HG03558 (cell line): ENCODE measurements at regions not wholly inside any gene's neighbourhood (a gene's known extent, or its start where the extent isn't known, plus 50 kb on each side); places are given as distances from the start of the nearest gene placed in this dataset.
"Not testable (repeated sequence)": the region's sequence is repeated elsewhere in the genome, so short reads cannot be mapped to it uniquely, and the experiment has no call there.

ENCODE experiments used
- ATAC-seq: cut with Tn5 transposase; IDR thresholded peaks from one replicate; pipeline ENCODE4 v1.9.1; 2021; ENCODE audit warnings: moderate number of reproducible peaks; ENCODE audit not compliant: unreplicated experiment; ENCODE audit errors: extremely low read depth

DNA sequence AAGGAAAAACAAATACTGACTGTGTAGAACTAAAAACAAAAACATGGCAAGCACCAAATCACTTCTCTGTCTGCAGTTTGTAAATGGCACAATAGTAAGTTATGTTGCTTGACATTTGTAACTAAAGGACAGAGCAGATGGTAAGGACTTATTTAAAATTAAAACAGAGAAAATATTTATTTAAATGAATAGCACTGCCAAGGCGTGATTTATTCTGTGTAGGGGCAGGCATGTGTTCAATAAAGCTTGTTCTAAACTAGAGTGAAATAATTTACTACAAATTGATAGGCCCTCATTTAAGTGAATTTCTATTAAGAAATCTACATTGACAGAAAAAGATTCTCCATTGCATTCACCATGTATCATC is 231.5 kb downstream of the CYLC2 start:
- ATAC-seq: no peak

DNA sequence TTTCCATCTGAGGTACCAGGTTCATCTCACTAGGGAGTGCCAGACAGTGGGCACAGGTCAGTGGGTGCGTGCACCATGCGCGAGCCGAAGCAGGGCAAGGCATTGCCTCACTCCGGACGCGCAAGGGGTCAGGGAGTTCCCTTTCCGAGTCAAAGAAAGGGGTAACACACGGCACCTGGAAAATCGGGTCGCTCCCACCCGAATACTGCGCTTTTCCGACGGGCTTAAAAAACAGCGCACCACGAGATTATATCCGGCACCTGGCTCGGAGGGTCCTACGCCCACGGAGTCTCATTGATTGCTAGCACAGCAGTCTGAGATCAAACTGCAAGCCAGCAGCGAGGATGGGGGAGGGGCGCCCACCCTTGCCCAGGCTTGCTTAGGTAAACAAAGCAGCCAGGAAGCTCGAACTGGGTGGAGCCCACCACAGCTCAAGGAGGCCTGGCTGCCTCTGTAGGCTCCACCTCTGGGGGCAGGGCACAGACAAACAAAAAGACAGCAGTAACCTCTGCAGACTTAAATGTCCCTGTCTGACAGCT is 242.5 kb downstream of the CYLC2 start:
- ATAC-seq: not testable (repeated sequence)

DNA sequence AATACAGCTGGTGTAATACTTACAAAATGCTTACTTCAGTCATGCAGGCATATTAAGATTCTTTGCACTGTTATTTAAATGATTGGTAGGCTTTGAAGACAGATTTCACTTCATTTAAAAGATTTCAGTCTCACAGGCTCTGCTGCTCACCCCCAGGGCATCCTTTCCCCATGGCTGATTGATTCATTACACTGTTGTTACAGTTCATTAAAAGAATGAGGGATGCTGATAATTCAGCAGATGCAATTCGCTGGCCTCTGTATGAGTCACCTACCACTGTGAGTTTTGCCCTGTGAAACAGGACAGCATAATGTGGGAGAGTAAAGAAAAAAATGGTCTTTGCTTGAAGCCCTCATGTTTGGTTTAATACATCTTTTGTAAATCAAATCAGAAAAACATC is 246.9 kb downstream of the CYLC2 start:
- ATAC-seq: no peak

DNA sequence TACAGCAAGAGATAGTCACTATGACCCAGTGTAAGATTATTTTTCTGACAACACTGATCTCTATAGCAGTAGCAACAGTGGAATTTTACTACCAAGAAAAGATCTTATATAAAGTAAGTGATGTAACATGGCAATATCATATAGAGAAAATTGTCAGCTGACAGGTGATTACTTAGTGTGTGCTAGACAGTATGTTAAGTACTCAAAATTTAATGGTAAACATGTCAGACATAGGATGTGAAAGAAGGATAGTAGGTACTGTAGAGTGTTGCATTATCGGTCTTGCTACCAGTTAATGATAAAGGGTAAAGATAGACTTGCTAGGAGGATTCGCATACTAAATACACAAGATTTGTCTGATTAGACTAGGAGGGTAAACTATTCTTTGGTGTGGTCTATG is 247.4 kb downstream of the CYLC2 start:
- ATAC-seq: no peak

DNA sequence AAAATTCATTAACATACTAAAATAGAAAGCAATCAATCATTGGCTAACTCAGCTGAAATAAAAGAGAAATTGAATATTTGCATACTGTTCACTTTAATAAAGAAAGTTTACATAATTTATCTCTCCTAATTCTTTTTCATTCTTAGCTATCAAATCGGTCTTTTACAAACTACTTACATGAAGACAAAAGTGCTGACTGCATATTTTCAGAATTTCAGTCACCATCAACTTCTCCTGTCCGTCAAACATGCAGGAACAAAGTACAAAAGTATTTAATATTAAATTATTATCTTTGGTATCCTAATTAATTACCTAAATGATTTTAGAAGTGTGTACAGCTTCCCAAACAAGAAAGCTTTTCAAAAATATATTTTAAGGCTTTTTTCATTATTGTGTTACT is 248.4 kb downstream of the CYLC2 start:
- ATAC-seq: no peak

DNA sequence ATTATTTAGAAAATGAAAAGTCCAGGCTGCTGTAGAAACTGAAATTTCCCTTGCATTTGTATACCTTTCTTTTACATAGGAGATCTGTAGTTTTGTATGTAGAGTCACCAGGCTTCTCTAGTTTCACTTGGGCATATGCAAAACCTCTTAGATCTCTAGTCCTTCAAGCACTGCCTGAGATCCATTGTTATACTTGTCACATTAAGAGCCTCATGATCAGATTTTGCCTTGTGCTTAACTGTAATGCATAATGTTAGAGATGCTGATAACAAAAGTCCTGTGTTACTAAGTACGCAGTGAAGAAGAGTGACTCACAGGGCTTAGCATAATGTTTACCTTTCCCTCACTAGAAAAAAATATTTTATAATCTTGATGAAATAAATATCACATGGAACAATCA is 250.2 kb downstream of the CYLC2 start:
- no peak for ATAC-seq

DNA sequence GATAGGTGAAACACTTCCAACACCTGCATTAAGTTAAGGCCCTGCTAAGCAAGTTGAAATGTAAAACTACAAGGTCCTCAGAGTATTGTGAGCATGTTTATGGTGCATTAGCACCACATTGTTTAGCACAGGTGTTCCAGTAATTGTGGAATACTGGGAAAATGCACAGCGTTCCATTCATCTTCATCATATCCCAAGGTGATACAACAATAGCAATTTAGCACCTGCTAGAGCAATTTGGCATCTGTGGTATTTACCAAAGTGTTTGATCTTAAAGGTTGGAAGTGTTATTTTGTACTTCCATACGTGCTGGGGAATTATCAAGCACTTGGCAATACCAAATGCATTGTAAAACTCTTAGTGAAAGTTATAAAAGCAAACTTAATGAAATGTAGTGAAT is 266.8 kb downstream of the CYLC2 start:
- ATAC-seq: no peak

DNA sequence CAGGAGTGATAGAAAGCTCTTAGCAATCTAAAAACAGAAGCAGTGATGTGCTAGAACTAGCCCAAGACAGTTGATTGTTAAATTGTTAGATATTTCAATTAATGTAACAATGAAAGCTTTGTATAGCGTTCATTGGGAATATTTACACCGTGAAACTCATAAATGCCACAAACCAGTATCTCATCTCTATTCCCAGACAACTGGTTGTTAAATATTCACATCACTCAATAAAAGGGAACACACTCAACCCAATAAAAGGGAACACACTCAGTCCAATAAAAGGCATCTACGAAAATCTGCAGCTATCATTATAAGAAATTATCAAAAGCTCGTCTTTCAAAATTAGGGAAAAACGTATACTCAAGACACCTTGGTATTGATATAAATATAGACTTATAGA is 270.9 kb downstream of the CYLC2 start:
- ATAC-seq: no peak

DNA sequence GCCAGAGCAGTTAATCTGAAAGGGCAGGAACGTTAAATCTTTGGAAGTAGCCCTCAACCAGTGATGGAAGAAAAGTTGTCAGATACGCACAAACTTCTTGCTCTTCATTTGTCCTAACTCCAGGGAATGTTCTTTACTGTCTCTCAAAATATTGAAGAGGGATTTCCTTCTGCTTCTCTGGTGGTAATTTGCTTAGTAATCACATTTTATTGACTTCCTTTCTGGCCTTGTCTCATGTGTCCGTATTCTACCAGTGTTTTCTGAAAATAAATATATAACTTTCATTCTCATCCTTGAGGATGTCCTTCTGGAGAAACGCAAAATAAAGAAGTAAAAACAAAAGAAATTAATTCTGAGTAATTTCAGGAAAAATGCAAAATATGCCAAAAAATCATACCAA is 282.1 kb downstream of the CYLC2 start:
- ATAC-seq: no peak

DNA sequence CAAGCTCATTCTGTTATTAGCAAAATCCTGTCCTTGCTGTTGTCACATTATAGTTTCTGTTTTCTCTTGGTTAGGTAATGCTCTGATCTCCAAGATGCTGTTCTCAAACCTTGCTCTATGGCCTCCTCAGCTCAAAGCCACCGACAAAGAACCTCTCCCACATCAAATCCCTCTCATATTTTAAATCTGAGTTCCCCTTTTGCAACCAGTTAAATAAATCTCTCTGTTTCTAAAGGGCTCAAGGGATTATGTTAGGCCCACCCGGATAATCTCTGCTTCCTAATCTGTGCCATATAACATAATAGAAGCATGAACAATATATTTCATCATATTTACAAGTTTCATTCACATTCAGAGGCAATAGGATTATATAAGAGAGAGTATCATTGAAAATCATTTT is 286.0 kb downstream of the CYLC2 start:
- ATAC-seq: no peak

DNA sequence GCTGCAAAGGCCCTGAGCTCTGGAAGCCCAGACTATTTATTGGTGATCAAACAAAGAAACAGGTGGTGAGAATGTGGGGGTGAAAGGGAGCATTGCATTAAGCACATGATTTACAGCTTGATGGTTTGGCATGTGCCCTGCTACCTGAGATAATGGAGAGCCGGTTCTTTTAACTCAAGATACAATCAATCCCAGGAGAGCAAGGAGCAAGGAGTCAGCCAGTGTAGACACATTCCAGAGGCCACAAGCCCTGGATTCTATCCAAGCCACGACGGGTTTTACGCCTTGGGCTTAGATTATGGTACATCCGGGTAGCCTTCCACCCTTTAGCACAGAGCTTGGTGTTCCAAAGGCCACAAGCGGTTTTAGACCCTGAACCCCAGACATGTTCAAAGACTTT is 292.2 kb downstream of the CYLC2 start:
- ATAC-seq: no peak

DNA sequence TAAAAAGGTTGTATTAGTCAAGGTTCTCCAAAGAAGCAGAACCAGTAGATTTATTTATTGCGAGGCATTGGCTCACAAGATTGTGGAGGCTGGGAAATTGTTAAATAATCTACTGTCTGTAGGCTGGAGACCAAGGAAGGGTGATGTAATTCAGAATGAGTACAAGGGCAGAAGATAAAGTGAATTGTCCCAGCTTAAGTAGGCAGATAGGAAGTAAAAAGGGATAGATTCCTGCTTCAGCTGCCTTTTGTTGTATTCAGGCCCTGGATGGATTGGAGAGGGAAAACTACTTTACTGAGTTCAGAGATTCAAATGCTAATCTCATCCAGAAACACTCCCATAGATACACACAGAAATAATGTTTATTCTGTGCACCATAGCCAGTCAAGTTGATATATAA is 301.1 kb downstream of the CYLC2 start:
- ATAC-seq: no peak

DNA sequence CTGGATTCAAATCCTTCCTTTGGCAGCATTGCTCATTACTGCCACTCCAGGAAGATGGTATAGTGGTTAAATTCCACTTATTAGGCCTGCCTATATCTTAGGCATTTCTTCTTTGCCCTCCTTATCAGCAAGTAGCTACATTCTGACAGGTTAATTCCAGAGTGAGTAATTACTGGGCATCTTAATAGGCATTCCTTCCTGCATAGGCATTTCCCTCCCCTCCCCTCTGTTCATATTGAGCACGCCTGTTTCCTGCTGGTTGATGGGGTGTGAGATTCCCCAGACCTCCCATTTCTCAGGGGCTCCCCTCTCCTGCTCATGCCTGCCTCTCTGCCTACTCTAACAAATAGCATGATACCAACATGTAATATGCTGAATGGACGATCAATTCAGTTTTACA is 305.9 kb downstream of the CYLC2 start:
- no peak for ATAC-seq

DNA sequence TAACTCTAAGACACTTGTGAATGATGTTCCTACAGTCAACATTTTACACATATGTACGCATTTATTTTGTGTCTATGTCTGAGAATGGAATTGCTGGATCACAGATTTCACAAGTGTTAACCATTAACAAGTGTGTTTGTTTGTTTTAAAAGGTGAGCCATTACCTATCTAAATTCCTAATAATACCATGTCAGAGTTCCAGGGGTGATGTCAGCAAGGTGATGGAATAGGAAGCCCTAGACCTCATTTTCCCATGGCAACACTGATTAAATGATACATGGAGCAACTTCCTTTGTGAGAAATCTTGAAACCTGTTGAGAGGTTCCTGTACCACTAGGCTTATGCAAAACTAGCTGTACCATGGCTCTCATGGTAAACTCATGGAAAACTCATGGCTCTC is 309.7 kb downstream of the CYLC2 start:
- no peak for ATAC-seq

DNA sequence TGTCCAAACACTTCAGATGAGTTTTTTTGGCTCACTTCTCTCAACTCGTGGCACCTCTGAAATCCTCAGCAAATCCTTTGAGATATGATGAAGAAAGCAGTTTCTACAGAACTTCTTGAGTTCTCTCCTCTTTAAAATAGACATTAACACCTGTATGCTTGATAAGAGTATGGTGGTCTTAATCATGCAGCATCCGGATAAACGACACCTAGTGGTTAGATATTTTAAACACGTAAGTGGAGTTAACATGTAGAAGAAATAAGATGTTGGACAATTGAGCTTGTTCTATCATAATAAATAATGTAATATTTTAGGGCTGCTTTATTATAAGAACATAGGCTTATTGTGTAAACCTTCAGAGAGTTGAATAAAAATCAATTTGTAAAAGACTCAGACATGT is 324.8 kb downstream of the CYLC2 start:
- ATAC-seq: no peak

DNA sequence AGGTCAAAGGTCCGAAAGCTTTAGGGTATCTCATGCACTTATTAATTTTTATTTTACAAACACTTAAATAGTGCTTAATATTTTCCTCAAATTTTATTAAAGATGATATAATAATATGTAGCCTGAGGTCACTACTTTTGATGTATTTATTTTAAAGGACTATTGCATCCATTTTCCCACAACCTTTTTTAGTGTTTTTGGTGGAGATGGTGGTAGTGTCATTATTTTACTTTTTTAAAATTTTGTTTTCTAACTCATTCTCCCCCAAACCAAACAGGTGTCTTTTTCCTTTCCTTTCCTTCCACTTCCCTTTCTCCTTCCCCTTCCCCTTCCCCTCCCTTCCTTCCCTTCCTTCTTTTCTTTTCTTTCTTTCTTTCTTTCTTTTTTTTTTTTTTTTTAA is 328.6 kb downstream of the CYLC2 start:
- ATAC-seq: no peak

DNA sequence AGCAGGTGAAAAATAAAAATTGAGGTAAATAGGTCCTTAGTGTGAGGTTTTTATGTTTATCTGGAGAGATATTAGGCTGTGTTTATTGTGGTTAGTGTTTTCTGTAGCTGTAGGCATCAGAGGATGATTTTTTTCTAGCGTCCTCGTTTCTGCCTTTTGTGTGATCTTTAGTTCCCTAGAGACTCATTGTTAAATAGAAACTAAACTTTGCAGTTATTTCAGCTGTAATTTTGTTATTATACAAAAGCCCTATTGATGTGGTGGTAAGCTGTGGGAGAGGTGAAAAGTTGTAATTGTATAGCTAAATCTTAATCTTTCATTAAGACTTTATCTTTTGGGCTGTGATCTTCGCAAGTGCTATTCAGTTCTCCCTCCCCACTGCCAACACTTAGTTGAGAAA is 340.3 kb downstream of the CYLC2 start:
- ATAC-seq: no peak

DNA sequence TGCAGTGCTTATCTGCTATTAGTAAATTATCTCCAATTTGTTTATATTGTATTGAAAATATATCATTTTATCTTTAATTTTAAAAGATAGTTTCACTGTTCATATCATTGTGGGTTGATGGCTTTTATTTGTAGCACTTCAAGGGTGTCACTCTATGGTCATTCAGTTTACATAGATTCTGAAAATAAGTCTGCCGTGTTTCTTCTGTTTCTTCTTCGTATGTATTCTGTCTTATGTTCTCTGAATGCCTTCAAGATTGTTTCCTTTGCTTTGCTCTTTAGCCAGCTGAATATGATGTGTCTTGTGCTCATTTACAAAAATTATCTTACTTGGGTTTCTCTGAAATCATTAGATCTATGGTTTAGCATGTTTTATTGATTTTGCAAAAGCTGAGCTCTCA is 359.9 kb downstream of the CYLC2 start:
- no peak for ATAC-seq

DNA sequence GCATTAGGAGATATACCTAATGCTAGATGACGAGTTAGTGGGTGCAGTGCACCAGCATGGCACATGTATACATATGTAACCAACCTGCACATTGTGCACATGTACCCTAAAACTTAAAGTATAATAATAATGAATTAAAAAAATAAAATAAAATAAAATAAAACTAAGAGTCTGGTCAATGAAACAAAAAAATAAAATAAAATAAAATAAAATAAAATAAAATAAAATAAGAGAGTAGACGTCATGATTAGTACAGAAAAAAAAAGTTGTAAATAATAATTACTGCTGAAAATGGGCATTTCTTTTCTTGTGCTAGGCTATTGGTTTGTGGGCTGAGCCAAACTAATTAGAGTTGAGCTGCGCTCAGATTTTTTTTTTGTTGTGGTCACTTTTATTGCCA is 362.8 kb downstream of the CYLC2 start:
- ATAC-seq: not testable (repeated sequence)

DNA sequence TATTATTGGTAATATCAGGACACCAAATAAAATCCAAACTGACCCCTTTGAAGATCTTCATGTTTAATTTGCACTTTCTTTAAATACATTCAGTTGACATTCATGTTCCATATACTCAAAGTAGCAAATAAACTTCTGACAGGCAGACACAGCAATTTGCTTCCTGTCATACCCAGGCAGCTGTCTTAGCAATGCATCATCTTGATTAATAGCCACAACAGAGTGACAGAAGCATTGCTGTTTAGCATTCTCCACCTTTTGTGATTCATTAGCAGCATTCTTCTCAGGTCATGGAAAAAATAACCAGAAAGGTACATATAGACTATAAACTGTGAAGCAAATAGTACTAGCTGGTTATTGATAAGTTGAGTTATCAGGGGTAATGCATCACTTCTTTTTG is 366.8 kb downstream of the CYLC2 start:
- no peak for ATAC-seq

DNA sequence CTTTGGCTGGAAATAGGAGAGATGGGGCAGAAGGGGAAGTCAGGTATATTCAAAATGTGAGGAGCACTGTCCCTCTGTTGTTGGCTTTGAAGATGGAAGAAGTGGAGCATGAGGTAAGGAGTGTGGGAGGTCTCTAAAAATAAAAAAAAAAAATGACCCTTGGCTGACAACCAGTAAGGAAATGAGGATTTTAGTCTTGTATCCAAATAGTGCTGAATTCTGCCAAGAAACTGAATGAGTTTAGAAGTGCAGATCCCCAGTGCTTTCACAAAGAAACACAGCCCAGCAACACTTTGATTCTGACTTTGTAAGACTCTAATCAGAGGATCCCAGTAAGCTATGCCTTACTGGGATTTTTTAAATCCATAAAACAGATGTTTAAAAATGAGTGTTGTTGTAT is 367.9 kb downstream of the CYLC2 start:
- ATAC-seq: no peak

DNA sequence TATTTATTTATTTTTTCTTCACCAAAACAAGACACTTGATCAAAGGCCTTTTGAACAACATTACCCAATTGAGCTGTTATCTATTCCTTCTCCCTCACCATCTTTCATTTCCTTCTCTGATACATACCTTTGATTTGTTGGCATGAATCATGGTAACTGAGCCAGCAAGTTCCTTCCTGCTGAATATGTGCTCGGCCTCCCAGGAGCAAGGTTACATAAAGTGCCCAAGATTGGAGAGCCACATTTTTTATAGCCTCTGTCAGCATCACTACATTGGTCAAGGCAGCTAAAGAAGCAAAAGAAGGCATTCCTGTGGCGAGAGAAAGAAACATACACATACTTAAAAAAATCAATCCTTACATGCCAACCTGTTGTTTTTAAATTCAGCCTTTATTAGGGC is 369.6 kb downstream of the CYLC2 start:
- ATAC-seq: no peak

DNA sequence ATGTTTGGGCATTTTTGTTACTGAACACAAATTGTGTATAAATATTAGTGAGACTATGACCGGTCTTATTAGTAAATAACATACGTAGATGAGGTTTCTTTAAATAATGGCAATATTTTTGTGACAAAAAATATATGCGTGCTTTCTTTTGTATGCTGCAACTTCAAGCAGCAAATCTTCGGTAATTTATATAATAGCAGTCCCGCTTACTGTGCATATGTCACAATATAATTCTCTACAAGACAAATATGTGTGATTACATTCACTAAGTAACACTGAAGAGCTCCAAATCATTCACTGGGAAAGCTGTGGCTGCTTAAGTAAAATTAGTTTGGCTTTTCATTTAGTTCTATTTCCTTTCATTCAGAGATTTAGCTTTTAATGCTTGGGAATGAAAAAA is 376.0 kb downstream of the CYLC2 start:
- ATAC-seq: no peak
